HG03565 (cell line): ENCODE measurements at regions not wholly inside any gene's neighbourhood (a gene's known extent, or its start where the extent isn't known, plus 50 kb on each side); places are given as distances from the start of the nearest gene placed in this dataset.

Experiments used
- ATAC-seq: cut with Tn5 transposase; IDR thresholded peaks from one replicate; pipeline ENCODE4 v1.9.1; 2021; ENCODE audit warnings: mild to moderate bottlenecking, moderate library complexity; ENCODE audit not compliant: unreplicated experiment

DNA sequence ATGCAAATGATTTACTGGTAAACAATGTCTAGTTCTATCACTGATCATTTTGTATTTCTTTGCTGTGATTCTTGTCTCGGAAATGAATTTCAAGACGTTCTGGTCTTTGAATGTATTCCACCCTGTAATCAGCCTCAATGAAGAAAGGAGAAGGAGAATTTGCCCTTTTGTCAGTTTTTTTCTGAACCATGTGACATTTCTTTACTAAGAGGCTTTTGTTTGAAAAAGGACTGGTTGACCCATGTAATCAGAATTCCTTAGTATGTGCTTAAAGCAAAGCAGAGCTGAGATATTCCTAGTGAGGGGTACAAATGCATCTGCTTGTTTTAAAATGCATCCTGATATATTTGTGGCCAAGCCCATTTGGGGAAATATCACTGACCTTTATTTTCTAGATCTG is 581.6 kb downstream of the ETV1 start:
- ATAC-seq, result no peak

DNA sequence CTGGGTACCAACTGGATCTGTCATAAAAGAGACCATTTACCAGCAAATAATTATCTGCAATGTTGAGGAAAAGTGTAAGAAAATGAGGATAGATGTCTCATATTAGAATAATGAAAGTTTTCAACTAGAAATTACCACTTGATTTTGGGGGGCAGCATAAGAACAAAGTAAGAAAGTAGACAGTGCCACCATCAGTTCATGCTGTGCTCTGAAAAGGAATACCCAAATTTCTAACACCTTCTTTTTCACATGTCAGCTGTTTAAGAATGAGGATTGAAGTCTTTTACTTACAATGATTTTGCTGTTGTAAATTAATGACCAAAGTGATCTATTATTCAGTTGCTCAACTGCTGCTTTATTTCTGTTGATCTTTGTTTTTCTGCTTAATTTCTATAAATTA is 578.3 kb downstream of the ETV1 start:
- ATAC-seq, result no peak

DNA sequence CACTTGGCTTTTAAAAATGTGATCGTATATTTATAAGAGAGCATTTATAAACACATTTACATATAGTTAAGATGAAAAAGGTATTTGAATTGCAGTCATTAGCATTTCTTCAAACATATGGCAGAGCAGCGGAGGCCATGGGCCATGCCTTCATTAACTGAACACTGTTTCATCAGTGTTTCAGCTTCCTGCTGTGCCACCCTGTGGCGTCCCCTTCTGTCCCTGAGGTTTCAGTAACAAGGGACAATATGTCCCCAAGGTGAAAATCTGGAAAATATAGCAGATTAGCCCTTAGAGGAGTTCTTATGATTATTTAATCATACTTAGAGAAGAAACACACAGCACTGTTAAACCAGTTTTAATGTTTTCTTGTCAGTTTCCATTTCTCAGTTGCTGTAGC is 577.8 kb downstream of the ETV1 start:
- no peak for ATAC-seq

DNA sequence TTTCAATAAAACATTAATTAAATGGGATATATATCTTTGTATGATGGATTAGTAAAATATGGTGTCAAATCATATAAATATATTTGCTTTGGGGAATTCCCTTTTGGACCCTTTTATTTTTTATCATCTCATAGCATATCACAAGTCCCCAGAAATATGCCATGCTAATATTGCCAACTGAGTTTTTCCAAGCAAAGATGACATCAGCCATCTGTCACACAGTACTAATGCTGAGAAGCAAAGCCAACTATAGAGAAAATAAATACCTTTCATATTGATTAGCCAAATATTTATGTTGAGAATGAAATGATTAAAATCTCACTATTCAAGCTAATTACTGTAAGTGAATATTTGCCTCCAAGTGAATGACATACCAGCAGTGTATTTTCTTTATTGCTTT is 575.3 kb downstream of the ETV1 start:
- no peak for ATAC-seq

DNA sequence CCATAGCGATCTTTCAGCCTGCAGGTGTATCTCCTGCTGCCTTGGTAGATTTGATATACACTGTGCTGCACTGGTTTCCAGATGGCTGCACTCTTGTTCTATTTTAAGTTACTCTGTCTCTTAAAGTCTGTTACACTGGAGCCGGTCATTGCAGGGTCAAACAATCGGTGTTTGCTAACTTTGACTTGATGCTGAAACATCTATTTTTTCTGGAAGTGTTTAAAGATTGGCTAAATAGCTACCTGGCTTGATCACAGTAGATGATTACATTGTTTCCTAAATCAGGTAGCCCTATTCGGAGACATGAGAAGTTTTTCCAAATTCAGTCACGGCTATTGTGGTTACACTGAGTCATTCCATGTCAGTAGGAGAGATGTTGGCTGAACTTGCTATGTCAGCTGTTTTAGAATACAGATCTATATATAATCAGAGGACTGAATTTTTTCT is 574.8 kb downstream of the ETV1 start:
- ATAC-seq, result no peak

DNA sequence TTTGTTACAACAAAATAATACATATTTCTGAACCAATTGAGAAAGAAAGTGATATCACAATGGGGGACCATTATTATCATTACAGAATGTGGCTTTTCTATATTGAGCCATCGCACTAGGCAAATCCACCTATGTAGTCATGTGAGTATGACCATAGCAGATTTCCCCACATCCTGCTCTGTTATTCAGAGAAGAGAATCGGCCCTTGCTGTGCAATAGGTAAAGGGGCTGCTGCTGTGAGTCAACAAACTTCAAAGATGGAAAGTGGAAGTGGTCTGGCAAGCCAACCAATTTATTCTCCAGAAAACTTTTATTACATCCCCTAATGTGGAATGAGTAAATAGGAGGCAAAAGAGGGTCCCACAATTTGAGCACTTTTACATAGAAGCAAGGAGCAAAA is 573.4 kb downstream of the ETV1 start:
- no peak for ATAC-seq

DNA sequence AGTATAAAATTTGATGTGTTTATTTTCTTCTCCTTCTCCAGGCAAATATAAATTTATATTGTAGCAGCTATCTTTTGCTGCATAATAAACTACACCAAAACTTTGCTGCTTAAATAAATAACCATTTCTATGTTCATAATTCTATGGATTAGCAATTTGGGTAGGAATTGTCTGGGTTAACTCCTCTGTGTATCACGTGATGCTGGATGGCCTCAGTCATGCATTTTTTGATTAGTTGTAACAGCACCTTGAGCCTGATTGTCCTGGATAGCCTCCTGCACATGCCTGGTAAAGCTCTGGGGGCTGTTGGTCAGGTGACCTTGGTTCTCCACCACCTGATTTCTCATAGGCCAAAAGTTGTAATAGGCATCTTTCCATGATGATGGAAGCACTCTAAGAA is 572.9 kb downstream of the ETV1 start:
- ATAC-seq, result no peak

DNA sequence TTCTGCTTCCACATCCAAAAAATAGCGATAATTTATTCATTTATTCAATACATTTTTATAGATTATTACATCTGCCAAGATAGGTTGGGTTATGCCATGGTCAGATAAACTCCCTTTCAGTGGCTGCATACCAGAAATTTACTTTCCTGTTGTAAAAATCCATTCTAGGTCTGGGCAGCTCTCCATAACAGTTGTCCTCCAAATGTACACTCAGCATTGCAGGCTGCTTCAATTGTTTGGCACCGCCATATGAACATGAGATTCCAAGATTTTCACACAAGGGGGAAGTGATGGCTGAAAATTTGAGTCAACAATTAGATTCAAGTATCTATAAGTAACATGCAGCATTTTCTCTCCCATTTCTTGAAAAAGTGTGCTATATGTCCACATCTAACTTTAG is 568.7 kb downstream of the ETV1 start:
- no peak for ATAC-seq

DNA sequence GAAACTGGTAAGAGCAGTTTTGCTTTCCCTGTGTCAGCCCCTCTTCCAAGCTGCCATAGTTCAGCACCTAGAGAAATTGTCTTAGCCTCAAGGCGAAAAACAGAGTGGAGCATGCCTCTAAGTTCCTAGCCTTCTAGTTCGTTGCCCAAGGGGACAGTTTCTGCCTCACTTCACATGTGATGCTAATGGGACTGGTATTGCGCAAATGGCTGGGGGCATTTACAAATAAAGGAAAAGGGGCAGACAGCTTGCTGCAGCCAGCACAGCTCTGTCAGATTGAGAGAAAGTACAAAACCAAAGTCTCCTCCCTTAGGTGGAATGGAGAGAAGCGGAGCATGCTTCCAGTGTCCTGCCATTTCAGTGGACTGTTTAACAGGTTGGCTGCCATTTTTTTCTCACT is 567.7 kb downstream of the ETV1 start:
- ATAC-seq, result no peak

DNA sequence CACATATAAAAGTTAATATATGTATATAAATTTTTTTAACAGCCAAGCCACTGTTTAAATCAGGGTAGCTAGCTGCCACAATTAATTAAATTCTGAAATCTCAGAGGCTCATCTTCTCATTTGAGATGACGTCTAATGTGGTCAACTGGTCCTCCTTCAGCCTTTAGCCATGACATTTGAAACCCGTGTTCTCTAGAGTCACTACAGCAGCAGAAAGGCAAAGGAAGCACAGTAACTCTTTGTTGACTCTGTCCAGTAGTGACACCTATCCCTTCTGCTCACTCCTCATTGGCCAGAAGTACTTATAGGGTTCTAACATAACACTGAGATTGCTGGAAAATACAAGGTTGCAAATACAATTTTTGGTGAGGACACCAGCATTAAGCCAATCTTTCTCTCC is 555.5 kb downstream of the ETV1 start:
- ATAC-seq, result no peak

DNA sequence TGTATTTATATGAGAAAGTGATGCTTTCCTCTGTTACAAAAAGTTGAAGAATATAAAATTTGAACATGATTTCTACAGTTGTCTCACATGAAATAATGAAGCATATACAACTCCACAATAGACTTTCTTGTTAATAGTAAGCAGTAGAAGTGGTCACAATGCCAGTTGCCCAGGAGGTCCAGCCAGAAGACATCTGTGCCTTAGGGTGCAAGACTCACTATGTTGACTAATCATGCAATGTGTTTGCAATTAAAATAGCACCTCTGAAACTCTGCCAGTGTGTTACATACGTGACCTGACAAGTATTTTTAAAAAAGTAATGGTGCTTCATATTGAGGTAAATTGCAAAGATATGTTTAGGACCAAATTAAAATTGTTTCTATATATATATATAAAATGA is 547.2 kb downstream of the ETV1 start:
- no peak for ATAC-seq

DNA sequence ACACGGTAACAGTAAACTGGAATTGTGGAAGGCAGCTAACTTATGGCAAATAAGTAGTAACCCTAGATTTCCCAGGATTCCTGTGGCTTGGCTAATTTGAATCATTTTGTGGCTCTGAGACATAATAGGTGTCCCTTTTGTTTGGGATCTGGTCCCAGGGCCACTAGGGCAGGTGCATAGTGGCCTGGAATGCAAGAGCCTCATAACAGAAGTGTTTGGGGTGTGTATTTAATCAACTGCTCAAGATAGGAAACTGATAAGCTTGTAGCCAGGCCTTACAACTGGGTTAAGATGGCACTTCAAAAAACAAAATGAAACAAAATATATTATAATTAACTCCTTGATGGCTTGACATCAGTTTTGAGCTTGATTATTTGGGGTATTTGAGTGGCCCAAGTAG is 541.8 kb downstream of the ETV1 start:
- ATAC-seq, result no peak

DNA sequence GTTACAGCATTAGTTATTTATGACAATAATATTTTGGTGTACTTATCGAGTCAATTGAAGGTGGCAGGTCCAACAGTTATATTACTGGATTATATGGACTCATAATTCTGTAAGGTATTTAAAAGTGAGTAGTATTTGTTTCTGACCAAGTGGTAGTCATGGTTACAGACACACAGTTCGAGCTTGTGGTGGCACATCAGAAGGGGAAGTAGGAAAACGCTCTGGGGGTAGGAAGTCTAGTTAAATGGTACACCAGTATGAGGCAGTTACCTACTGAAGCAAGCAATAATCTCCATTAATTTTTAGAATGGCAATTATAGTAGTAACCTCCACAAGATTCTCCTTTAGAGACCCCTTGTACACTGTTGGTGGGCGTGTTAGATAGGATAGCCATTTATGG is 541.2 kb downstream of the ETV1 start:
- no peak for ATAC-seq

DNA sequence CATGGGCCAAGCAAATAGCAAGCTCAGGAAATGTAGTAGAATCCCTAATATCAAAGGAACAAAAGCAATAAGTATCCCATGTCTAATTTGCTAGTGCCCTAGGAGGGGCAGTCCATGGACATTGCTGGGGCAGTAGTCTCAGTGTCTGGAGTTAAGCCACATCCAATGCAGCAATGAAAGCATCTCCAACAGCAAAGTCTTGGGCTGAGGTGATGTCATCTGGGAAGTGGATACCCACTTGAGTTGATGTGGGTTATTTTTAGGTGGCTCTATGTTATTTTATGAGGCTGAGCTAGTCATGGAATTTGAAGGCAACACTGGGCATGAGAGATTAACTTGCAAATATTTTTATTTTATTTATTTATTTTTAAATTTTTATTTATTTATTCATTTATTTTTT is 540.0 kb downstream of the ETV1 start:
- no peak for ATAC-seq

DNA sequence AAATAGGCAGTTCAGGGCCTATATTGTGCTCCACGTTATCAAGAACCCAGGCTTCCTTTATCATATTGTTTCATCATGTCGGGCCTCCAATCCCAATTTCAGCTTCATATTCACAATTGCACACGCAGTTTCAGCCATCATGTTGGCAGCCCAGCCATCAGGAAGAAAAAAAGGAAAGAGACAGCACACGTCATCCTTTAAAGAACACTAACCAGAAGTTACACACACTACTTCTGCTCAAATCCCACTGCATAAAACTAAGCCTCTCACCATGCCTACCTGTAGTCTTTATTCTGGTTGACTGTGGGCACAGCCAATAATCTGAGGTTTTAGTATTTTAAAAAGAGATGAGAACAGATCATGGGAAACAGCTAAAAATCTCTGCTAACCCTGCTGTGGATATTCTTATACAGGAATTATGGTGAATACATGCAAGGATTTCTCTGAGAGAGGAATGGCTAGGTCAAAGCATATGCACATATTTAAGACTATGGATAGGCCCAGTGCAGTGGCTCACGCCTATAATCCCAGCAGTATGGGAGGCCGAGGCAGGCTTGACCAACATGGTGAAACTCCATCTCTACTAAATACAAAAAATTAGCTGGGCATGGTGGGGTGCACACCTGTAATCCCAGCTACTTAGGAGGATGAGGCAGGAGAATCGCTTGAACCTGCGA is 534.4 kb downstream of the ETV1 start:
- no peak for ATAC-seq

DNA sequence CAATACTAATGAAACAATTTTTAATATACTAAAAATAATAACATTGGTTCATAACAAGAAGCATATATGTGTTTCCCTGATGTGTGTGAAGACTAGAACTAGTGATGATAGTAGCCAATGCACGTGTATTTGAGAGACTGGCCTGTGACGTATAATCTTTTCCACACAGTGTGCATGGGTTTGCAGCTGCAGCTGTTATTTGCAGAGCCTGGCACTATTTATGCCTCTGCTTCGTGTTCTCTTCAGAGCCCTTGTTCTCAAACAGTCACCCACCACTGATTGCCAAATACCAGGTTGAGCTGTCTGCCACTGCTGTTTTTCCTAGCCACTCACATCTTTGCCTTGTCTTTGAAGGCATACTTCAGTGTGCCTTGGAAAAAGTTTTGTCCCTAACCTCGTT is 531.7 kb downstream of the ETV1 start:
- ATAC-seq, result no peak

DNA sequence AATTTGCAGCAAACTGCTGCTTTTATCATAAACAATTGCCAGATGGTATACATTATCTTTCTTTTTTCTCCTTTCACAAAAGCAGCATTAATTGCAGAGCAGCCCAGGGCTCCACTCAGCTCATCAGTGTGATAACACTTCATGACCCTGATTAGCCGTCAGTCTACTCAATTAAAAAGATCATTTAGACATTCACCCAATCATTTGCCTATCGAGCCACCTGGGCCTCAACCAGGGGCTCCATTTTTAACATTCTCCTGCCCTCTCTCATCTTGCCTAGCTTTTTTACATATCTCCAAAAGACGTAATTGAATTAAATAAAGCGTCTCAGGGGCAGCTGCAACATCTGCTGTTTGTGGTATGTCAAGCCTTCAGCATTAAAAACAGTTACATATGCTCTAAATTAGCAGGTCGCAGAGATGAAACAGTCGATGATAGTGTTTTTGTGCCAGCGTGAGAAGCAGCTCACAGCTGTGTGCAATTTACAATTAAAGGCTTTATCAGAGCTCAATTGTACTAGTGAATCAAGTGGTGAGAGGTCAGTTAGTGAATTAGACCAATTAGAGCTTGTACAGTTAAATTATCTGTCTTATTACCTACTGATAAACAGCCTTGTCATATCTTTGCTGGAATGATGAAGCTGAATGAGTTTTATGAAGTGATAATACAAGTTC is 522.5 kb downstream of the ETV1 start:
- ATAC-seq, result no peak

DNA sequence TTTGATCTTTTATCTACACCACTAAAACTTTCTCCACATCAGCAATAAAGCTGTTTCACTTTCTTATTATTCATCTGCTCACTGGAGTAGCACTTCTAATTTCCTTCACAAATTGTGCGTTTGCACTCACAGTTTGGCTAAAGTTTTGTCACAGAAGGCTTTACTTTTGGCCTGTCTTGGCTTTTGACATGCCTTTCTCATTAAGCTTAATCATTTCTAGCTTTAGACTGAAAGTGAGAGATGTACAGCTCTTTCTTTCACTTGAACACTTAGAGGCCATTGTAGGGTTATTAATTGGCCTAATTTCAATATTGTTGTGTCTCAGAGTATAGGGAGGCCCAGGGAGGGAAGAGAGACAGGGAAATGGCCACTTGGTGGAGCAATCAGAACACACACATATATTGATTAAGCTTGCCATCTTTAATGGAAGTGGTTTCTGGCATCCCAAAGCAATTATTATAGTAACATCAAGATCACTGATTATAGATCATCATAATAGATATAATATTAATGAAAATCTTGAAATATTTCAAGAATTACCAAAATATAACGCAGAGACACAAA is 512.5 kb downstream of the ETV1 start:
- ATAC-seq, result no peak

DNA sequence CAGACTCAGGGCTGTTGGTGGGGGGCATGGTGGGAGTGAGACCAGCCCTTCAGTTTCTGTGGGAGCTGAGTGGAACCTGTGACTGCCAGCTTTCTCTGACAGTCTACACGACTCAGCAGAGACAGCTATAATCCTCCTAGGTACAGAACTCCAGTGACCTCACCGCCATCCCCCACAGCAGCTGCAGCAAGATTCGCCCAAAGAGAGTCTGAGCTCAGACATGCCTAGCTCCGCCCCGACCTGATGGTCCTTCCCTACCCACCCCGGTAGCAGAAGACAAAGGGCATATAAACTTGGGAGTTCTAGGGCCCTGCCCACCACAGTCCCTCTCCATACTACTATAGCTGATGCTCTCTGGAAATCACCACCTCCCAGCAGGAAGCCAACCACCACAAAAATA is 500.1 kb downstream of the ETV1 start:
- no peak for ATAC-seq

DNA sequence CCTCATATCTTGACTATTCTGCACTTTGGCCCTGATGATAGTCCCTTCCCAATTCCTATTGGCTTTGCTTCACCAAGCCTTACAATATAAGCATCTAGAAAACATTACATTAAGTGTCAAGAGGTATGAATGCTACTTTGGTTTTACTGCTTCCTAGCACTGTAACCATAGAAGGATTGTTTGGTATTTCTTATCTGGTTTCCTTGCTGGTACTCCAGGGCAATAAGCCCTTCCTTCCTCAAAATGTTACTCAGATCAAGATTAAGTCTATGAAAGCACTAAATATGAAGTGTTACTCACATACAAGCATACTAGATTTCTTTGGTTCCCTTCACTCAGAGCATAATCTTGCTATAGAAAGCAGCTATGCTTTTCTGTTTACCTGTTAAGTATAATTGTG is 492.5 kb downstream of the ETV1 start:
- ATAC-seq, result no peak

DNA sequence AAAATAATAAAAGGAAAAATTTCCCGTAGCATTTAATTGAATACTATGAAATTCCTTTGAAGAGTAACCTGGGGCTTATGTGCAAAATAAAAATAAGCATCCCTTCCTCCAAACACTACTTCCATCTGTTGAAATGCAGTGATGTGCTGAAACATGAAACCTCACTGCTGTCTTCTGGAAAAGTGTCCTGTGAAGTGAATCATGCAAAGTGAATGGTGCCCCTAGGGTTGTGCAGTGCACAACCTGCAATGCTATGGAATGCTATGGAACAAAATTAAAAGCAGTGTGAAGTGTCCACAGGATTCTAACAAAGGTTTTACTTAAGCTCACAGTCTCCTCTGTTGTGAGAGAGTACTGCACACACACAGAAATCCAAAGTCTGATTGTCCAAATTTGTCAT is 480.9 kb downstream of the ETV1 start:
- no peak for ATAC-seq

DNA sequence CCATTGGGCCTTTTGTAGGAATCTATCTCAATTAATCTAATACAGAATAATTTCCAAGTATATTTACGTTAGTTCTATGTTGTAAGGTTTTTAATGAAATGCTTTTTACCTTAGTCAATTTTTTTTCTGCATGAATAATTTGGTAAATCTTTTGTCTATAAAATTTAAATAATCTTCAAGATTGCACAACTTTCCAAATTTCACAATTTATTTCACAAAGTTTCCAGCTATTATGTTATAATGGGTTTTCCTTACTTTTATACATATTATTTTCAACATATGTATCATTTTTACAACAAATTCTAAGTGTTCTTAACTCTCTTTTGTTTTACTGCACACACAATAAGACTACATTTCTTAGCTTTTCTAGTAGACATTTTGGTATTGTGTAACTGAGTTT is 470.7 kb downstream of the ETV1 start:
- no peak for ATAC-seq

DNA sequence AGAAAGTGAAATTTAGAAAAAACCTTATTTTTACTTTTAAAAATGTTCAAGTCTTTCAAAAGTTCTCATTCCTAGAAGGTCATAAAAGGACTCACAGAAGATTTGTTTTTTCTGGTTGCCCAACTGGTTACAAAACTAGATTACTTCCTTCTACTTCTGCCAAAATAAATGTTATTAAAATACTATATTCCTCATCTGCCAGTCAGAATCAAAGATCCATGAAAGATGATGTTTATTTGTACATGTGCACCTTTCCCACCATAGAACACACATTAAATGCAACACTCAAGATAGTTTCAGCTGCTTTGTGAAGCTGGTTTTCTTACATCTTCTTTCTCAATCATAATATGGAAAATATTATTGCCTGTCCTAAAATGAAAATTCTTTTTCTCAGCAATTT is 465.4 kb downstream of the ETV1 start:
- no peak for ATAC-seq
